Renal pelvis (tissue), 1 donor: ENCODE measurements at regions not wholly inside any gene's neighbourhood (a gene's known extent, or its start where the extent isn't known, plus 50 kb on each side); places are given as distances from the start of the nearest gene placed in this dataset.
"Not testable (repeated sequence)": the region's sequence is repeated elsewhere in the genome, so short reads cannot be mapped to it uniquely, and the experiment has no call there.

Experiments used
- DNase-seq: peaks from one replicate; pipeline ENCODE4 v3.0.0-alpha.2; 2013

- DNase-seq = no peak
These were observed 71.2 kb upstream of the COX7C start for GRCh38 chr5:86546582-86546981.

GRCh38 chr5:86554638-86555037, 63.1 kb upstream of the COX7C start:
- no peak for DNase-seq

GRCh38 chr5:86557920-86558319, 59.8 kb upstream of the COX7C start:
- no peak for DNase-seq

- no peak for DNase-seq
These were observed 52.4 kb upstream of the COX7C start for GRCh38 chr5:86565197-86565789.

GRCh38 chr5:86566030-86566429, 51.7 kb upstream of the COX7C start:
- DNase-seq = not testable (repeated sequence)
